Activated T-cell treated with anti-CD3 and anti-CD28 coated beads, Interleukin-2, amount 50 U/mL, for 1 hour (primary cell): ENCODE measurements at regions not wholly inside any gene's neighbourhood (a gene's known extent, or its start where the extent isn't known, plus 50 kb on each side); places are given as distances from the start of the nearest gene placed in this dataset.
"Not testable (repeated sequence)": the region's sequence is repeated elsewhere in the genome, so short reads cannot be mapped to it uniquely, and the experiment has no call there.

ENCODE experiments used
- DNase-seq: peaks from one replicate; pipeline ENCODE4 v3.0.0-alpha.2; 2020

GRCh38 chr17:72372185-72372584, 251.4 kb downstream of the SOX9 start:
- no peak for DNase-seq

- DNase-seq: no peak
These were observed 253.3 kb downstream of the SOX9 start for GRCh38 chr17:72373910-72374741.

GRCh38 chr17:72376526-72377345, 255.9 kb downstream of the SOX9 start:
- no peak for DNase-seq

- DNase-seq: no peak
These were observed 257.9 kb downstream of the SOX9 start for GRCh38 chr17:72378414-72379390.

GRCh38 chr17:72379516-72379915, 258.7 kb downstream of the SOX9 start:
- no peak for DNase-seq

GRCh38 chr17:72380120-72380519, 259.3 kb downstream of the SOX9 start:
- no peak for DNase-seq

GRCh38 chr17:72380737-72381136, 259.9 kb downstream of the SOX9 start:
- DNase-seq: no peak

GRCh38 chr17:72381597-72382397, 261.0 kb downstream of the SOX9 start:
- no peak for DNase-seq

- no peak for DNase-seq
These were observed 262.3 kb downstream of the SOX9 start for GRCh38 chr17:72382971-72383722.

GRCh38 chr17:72385475-72385874, 264.7 kb downstream of the SOX9 start:
- DNase-seq: no peak

- not testable (repeated sequence) for DNase-seq
These were observed 265.4 kb downstream of the SOX9 start for GRCh38 chr17:72386173-72386572.

GRCh38 chr17:72386619-72387237, 265.9 kb downstream of the SOX9 start:
- no peak for DNase-seq

GRCh38 chr17:72387487-72387886, 266.7 kb downstream of the SOX9 start:
- no peak for DNase-seq

- DNase-seq: no peak
These were observed 267.1 kb downstream of the SOX9 start for GRCh38 chr17:72387969-72388368.

- DNase-seq: no peak
These were observed 268.1 kb downstream of the SOX9 start for GRCh38 chr17:72388765-72389473.

GRCh38 chr17:72390675-72391508, 270.1 kb downstream of the SOX9 start:
- DNase-seq: no peak

- no peak for DNase-seq
These were observed 271.5 kb downstream of the SOX9 start for GRCh38 chr17:72392056-72393010.

- DNase-seq: no peak
These were observed 272.7 kb downstream of the SOX9 start for GRCh38 chr17:72393553-72393952.
